ENCODE measurements at regions not wholly inside any gene's neighbourhood (a gene's known extent, or its start where the extent isn't known, plus 50 kb on each side); places are given as distances from the start of the nearest gene placed in this dataset.

GRCh38 chr5:87010736-87011135 lies 256.9 kb upstream of the RASA1 start:
- CTCF ChIA-PET, result no interaction called here
- DNase-seq (ENCODE audit: low read depth, low spot score) (no peak), ATAC-seq (no peak)
- Histone ChIP-seq H3K36me3 (ENCODE audit: control insufficient read depth, insufficient read depth, low read length) (no peaks in the 10 kb centered on the region), H3K4me3 (ENCODE audit: low read depth in 2 of 2, low read length in 2 of 2) (no peak overlapping the region), H3K9me3 (ENCODE audit: control insufficient read depth, insufficient read depth, low read depth, low read length) (no peaks in the 10 kb centered on the region), H3K27ac (ENCODE audit: low read length) (no peak overlapping the region), H3K4me1 (ENCODE audit: control insufficient read depth, insufficient read depth, low read length) (no peaks in the 10 kb centered on the region), H3K27me3 (ENCODE audit: control insufficient read depth, insufficient read depth, low read length) (no peaks in the 10 kb centered on the region)
- intact Hi-C loops (cut with micrococcal nuclease; ENCODE audit: unreplicated experiment) (no loop called here), in situ Hi-C loops (cut with HindIII; ENCODE audit: low pct_unique_long_range_greater_than_20kb, low sequenced_read_pairs) (no loop called here)
- TF ChIP-seq POLR2AphosphoS5 (IDR thresholded peaks at IDR 0.05; ENCODE audit: low read depth, low read length) (no peak), SIN3A (IDR thresholded peaks at IDR 0.05; ENCODE audit: borderline replicate concordance, insufficient read depth, low read depth, low read length) (no peak), TCF7L2 (IDR thresholded peaks at IDR 0.05; ENCODE audit: low read depth, low read length) (no peak), REST (IDR thresholded peaks at IDR 0.05; ENCODE audit: insufficient read depth in 1 of 2, low read depth in 2 of 2, low read length in 1 of 2) (no peak)
- TF ChIP-seq, protein P1, sequence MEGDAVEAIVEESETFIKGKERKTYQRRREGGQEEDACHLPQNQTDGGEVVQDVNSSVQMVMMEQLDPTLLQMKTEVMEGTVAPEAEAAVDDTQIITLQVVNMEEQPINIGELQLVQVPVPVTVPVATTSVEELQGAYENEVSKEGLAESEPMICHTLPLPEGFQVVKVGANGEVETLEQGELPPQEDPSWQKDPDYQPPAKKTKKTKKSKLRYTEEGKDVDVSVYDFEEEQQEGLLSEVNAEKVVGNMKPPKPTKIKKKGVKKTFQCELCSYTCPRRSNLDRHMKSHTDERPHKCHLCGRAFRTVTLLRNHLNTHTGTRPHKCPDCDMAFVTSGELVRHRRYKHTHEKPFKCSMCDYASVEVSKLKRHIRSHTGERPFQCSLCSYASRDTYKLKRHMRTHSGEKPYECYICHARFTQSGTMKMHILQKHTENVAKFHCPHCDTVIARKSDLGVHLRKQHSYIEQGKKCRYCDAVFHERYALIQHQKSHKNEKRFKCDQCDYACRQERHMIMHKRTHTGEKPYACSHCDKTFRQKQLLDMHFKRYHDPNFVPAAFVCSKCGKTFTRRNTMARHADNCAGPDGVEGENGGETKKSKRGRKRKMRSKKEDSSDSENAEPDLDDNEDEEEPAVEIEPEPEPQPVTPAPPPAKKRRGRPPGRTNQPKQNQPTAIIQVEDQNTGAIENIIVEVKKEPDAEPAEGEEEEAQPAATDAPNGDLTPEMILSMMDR (IDR thresholded peaks at IDR 0.05), result no peak
- no TSS peak for BruUV-seq (replicated peaks)
- POLR2A ChIA-PET, result no interaction called here

DNA sequence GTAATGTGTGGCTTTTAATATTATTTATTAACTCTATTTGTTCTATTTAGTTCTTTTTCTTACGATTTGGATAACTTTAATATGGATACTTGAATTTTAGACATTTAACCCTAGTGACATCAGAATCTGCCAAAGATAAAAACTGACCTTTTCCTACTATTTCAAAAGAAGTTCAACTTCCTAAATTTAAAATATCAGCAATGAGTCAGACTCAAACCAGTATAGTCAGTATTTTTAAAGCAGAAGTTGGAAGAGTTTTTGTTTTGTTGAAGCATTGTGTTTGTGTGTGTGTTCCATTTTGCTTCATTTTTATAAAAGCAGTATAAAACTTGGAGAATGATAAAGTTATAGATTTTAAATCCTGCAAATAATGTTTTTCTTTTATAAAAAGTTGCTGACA lies 251.8 kb upstream of the RASA1 start:
- DNase-seq (ENCODE audit: low read depth, low spot score) (no peak), ATAC-seq (no peak)
- Histone ChIP-seq H3K27me3 (ENCODE audit: control insufficient read depth, insufficient read depth, low read length) (no peaks in the 10 kb centered on the region), H3K4me1 (ENCODE audit: control insufficient read depth, insufficient read depth, low read length) (no peaks in the 10 kb centered on the region), H3K36me3 (ENCODE audit: control insufficient read depth, insufficient read depth, low read length) (no peaks in the 10 kb centered on the region), H3K9me3 (ENCODE audit: control insufficient read depth, insufficient read depth, low read depth, low read length) (no peaks in the 10 kb centered on the region), H3K27ac (ENCODE audit: low read length) (no peak overlapping the region), H3K4me3 (ENCODE audit: low read depth in 2 of 2, low read length in 2 of 2) (no peak overlapping the region)
- CTCF ChIA-PET, result no interaction called here
- POLR2A ChIA-PET, result no interaction called here
- TF ChIP-seq, protein P1 (IDR thresholded peaks at IDR 0.05), result no peak
- TF ChIP-seq POLR2AphosphoS5 (IDR thresholded peaks at IDR 0.05; ENCODE audit: low read depth, low read length), result no peak
- no peak for TF ChIP-seq TCF7L2 (IDR thresholded peaks at IDR 0.05; ENCODE audit: low read depth, low read length)
- TF ChIP-seq REST (IDR thresholded peaks at IDR 0.05; ENCODE audit: insufficient read depth in 1 of 2, low read depth in 2 of 2, low read length in 1 of 2), result no peak
- no peak for TF ChIP-seq SIN3A (IDR thresholded peaks at IDR 0.05; ENCODE audit: borderline replicate concordance, insufficient read depth, low read depth, low read length)
- no TSS peak for BruUV-seq (replicated peaks)
- in situ Hi-C loops (cut with HindIII; ENCODE audit: low pct_unique_long_range_greater_than_20kb, low sequenced_read_pairs) (no loop called here), intact Hi-C loops (cut with micrococcal nuclease; ENCODE audit: unreplicated experiment) (no loop called here)
